GM12892 (cell line): ENCODE measurements at regions not wholly inside any gene's neighbourhood (a gene's known extent, or its start where the extent isn't known, plus 50 kb on each side); places are given as distances from the start of the nearest gene placed in this dataset.

ENCODE experiments used
- POLR2A ChIP-seq: IDR thresholded peaks from 2 replicates; pipeline ENCODE4 v1.6.1; 2011; ENCODE audit warnings: low read depth, low read length, control low read depth
- POLR2AphosphoS5 ChIP-seq: IDR thresholded peaks from 2 replicates; pipeline ENCODE4 v1.6.1; 2011; ENCODE audit warnings: low read depth, low read length, control low read depth
- TAF1 ChIP-seq: IDR thresholded peaks from 2 replicates; pipeline ENCODE4 v1.6.1; 2011; ENCODE audit warnings: low read depth, mild to moderate bottlenecking, control low read depth, low read length, borderline replicate concordance

- no peak for TF ChIP-seq TAF1
- TF ChIP-seq POLR2AphosphoS5 = no peak
- TF ChIP-seq POLR2A = no peak
Measured at GRCh38 chr6:15989397-15989796, 139.5 kb upstream of the MYLIP start.
